HG02623 (cell line): ENCODE measurements at regions not wholly inside any gene's neighbourhood (a gene's known extent, or its start where the extent isn't known, plus 50 kb on each side); places are given as distances from the start of the nearest gene placed in this dataset.

Experiments
- ATAC-seq: cut with Tn5 transposase; IDR thresholded peaks from one replicate; pipeline ENCODE4 v1.9.1; 2021; ENCODE audit warnings: moderate library complexity; ENCODE audit not compliant: unreplicated experiment

DNA sequence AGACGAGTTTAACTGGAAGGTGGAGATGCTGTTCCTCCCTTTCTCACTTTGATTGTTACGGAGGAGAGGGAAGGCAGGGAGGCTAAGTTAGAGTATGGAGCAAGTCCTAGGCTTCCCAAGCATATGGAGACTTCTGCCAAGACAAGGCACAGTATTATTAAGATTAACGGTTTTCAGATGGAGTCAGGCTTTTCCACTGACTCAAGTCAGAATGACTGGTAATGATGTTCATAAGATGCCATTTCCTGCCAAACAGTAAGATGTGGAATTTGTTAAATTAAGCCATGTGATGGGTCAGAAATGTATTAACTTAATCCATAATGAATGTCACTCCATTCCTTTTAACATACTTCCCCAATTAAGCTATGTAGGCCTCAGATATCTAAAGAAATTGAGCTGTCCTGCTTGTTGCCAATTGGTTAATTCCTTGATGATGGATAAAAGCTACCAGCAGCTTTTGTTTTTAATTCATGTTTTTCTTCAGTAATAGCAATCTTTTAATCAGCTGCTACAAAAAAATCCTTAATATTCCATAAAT, 383.7 kb downstream of the ZNF521 start:
- ATAC-seq = no peak

DNA sequence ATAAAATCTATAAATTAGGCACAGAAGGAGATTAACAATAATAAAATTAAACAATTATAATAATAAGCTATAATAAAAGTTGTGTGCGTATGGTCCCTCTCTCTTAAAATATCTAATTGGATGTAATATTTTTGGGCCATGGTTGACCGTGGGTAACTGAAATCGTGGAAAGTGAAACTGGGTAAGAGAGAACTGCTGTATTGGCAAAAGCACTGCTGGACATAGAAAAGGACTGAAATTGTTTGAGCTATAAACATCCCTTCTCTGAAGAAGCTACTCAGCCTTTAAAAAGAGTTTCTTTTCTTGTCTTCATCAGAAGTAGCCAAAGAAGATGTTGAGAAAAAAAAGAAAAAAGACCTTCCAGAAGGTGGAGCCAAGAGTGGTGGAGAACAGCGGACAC, 379.4 kb downstream of the ZNF521 start:
- no peak for ATAC-seq

DNA sequence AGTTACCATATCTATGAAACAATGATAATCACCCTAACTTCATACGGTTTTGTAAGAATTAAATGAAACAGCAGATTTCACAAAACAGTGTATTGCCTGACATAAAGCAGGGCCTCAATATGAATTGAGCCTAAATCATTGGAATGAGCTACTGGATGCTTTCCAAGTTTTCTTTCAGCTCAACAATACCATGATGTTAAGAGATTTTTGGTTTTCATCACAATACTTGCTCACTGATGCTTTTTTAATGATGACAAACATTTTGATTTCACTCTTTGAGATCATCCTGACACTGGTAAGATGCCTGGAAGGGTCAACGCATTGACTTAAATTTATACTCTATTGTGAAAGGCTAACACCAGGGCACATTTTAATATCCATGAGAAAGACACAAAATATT, 377.5 kb downstream of the ZNF521 start:
- no peak for ATAC-seq

DNA sequence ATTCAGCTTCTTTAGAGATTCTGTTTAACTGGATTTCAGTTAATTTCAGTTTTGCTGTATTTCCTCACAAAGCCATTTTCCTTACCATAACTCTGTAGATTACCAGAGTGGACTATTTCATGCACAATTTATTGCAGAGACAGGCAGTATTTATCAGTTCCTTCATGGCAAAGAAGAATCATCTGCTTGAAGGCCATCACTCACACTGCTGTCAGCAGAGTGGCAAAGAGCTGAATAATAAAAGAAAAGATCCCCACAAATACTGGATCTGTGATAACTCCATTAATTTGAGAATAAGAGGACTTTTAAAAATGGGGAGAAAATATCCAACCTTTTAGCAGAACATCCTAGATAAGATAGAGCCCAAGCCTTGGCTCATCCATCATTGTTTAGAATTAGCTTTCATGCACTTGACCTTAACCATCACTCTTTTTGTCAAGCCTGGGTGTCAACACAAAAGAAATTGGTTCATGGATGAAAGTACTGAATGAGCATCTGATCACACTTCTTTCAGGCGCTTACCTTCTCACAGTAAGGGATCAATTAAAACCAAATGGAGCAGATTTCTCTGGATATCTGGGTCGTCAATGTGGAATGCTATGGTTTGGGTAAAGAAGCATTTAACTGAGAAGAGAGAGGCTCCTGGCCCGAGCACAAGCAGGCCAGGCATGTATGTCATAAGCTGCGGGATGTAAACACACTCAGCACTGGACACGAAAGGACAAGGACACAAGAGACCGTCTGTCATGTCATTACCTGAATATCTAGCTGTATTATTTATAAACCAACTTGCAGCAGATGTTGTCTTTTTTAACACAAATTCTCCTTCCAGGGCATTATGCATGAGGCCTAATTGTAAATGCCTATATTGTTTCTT, 376.2 kb downstream of the ZNF521 start:
- ATAC-seq = no peak

DNA sequence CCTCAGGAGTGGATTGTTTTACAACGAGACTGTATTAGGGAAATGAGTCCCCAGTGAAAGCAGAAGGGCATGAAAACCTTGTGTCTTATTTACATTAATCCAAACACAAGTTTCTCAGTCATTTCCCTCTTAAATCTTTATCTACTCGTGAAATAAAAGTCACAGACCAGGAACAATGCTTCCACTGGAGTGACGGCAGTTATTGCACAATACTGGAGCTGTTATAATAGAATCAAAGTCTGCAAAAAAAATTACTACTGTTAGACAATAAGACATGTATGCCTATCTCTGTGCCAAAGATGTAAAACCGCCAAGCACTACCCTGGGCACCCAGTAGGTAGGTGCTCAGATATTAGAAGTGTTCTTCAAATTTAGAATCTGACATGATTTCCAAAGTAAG, 375.5 kb downstream of the ZNF521 start:
- no peak for ATAC-seq

DNA sequence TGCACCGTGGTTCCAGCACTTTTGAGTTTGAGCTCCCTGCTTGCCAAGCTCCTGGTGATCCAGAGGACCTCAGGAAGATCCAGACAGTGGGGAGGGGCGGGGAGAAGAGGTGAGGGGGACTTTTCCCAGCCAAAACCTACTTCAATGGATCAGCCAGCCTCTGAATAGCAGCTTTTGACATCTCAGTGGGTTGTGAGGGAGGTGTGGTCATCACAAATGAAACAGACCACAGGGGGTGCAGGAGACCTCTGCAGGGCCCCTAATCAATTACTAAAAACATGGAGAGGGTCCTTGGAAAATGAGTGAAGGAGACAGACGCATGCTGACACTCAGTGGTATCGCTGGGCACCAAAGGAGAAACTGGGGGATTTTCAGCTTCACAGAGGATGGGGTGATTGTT, 372.7 kb downstream of the ZNF521 start:
- no peak for ATAC-seq

DNA sequence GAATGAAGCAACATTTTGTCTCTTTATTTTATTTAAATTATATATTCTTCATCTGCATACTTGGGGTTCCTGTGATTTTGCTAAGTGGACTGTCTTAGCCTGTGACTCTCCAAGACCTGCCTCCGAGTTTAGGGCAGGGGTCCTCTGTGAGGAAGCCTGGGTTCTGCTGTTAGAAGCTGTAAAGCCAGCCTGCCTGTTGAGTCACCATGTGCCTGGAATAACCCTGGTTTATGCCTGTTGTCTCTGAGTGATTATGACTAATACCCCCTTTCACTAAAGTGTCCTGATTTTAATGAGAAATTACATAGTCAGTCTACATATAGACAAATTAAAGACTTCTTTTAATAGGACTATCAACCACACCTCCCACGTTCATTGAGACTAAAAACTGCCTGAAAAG, 369.1 kb downstream of the ZNF521 start:
- ATAC-seq = no peak

DNA sequence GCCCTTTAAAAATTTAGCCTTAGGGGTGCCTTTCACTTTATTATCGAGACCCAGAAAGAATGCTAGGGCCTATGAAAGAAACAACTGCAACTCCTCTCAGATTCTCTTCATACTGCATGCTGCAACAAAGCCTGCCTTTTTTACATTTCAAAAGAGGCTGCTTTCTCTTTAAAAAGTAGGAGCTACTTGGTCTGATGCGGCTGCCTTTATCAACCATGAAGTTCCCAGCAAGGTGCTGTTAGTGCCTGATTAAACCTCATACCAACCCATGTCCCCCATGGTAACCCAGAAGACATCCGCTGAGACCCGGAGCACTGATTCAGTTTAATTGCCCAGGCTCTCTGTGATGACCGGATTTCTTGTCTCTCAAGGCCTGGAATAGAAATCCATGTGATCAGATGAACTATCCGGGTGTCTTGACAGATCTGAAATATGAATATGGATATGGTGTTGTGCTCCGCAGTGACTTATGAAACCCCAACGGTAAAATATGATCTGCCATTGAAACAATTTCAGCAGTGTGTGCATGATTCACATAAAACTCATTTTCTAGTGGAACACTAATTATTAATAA, 368.3 kb downstream of the ZNF521 start:
- no peak for ATAC-seq

DNA sequence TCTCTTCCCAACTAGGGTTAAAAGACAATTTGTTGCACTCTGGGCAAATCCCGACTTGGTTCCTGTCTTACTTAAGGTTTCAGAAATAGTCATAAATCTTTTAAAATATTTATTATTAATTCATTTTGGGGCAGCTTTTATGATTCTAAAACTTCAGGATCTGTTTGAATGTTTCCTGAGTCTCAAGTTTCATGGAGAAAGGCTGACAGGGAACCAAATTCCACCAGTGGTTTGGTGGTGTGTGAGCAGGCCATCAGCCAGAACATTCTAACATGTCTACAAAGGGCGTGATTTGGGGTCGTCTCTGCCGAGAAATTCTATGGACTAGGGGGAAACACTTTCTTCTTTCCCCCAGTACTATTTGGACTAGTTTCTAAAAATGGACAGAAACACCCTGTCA, 366.4 kb downstream of the ZNF521 start:
- ATAC-seq = no peak

DNA sequence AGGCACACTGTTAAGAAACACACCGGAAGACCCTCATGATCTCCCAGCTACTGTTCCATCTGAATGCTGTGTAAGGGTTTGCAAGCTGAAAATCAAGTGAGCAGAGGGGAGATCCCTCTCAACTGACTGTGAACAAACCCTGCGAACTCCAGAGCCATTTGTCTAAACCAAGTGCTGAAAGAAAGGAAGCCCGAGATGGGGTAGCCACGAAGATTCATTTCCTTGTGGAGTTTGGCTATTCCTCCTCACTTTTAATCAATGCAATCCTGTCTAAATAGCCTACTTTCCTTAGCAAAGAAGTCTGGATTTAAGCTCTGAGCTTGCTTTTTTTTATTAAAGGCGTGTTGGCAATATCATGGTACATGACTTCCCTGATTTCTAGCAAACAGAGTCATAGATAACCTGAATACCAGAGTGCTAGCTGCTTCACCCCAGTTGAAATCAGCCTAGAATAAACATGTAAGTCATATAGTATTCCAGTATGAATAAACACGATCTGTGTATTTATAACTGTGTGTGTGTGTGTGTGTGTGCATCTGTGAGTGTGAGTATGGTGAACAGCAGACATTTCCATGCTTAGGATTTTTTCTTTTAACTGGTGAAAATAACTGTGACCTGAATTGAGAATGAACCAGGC, 365.2 kb downstream of the ZNF521 start:
- no peak for ATAC-seq

DNA sequence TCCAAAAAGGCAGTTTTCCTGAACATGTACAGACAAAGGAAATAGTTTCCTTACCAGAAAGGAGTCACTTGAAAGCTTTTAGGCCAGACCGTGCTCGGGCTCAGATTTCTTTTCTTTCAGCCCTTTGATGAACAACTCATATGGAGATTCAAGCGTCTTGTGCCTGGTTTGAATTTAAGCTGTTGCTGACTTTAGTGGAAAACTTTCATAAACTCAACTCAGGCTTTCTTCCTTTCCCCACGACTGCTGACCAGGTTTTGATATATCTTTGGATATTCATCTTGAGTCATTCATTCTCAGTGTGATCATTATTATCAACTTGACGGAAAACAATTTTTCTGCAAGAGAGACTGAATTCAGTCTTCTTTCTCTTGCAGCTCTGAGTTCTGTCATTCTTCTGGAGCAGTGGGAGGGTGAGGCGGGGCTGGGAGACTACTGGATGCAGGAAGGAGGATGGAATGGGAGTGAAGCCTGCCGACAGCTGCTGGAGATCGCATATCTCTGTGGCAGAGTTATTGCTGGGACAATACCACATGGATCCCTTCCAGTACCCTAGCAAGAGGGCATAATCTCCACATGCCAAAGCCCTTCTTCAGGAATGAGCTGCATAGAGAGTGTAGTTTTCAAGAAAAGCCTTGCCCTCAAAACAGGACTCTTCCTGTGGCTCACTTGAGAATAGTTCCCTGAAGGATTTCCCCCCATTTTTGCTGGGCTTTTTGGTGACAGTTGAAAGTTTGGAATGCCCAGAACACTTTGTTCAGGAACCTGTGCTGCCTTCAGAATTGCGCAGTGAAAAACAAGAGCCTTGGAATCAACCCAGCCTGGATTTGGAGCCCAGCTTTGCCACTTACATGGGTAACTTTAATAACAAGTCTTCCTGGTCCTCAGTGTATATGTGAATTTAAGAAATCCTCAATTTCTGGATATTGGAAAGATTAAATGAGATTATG, 364.4 kb downstream of the ZNF521 start:
- ATAC-seq = no peak

DNA sequence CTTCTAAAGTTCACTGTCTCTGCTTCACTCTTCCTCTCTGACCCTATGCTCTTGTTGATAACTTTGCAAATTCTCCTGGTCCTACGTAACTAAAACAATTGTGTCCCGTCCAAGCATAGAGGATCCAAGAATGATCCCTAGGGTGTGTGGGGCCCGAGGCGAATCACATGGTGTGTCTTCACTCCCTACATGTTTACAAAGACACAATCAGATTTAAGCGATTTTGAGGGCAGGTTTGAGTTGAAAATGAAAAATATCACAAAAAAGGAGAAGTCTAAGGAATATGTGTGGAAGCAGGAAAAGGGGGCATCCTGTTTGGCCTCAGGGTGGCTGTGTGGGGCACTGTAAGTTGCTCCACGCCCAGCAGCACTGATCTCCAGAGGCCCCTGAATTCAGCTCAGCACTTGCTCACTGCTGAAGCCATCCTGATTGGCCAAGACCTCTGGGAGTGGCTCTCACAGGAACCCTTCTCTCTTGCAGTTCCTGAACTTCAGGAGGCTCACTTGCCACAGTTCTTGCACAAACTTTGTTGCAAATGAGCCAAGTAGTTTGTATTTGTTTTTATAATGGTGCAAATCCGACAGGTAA, 363.6 kb downstream of the ZNF521 start:
- ATAC-seq = no peak

DNA sequence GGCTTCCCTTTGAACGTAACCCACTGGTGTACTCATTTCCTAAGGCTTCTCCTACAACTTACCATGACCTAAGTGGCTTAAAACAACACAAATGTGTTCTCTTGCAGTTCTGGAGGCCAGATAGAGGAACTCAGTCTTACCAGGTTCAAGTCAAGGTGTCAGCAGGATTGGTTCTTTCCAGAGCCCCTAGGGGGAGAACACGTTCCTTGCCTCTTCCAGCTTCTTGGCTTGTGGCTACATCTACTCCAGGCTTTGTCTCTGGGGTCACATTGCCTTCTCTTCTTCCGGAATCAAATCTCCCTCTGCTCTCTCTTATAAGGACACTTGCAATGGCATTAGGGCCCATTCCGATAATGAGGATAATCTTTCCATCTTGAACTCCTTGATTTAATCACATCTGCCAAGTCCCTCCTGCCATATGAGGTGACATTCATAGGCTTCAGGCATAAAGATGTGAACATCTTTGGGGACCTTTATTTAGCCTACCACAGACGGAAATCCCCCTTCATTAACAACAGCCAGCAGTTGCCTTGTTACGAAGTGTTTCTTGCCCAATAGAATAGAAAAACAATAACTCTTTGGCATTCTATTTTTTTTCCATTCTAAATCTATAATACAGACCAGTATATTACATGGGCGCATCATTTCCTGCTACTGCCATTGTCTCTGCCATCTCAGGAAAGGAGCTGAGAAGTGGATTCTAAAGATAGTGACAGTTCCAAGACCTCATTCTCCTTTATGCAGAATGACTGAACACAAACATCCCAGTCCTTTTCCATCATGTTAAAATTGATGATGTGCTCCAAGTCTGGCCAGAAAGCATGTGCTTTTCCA, 362.0 kb downstream of the ZNF521 start:
- no peak for ATAC-seq

DNA sequence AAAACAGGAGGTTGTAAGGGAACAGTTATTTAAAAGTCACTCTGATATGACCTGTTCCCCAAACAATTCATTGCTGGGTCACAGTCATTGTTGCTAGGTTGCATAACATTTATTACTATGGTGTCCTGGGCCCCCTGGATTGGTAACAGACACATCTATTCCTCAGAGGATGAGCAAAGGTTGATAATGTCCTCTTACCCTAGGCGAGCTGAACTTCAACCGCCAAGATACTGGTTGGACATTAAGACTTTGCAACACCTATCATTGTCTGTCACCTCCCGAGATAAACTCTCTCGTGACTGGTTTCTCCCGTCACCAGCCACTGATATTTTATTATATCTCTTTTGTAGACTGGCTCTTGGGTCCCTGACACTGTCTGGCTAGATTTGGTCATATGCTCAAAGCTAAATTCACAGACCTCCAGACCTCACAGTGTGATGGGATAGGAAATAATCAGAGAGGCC, 361.3 kb downstream of the ZNF521 start:
- ATAC-seq = no peak

DNA sequence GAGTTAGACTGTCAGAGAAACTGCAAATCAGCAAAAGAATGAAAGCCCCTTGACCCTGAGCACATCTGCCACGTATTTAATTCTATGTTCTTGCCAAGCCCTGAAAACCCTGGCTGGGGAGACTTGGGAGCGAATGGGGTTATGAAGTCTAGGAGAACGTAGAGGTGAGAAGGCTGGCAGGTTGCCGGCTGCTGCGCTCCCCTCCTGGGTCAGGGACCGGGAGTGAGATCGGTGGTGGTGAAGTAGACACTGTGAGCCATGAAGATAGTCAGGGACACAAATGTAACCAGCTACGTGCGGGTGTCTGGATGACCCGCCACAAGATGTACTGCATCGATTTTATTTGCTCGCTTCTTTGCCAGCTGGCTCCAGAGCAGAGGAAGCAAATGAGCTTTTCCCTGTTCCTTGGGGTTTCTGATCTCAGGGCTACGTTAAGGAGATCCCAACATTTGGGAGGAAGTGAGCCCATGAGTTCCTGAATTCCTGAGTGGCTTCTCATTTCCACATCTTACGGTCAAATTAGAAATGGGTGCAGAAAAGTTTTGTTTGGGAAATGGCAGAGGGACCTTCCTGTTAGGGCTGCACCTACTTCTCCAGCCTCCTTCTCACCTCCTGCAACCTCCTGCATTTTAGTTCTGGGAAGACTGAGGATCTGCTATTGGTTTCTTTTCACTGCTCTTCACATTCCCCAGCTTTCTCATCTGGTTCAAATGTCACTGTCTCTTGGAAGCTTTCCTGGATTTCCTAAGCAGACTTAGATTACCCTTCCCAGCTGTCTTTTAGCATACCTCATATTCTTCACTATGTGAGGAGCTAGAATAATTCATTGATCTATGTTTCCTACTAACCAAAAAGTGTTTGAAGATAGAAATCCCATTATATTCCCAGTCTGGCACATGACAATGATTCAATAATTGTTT, 360.6 kb downstream of the ZNF521 start:
- ATAC-seq = no peak

DNA sequence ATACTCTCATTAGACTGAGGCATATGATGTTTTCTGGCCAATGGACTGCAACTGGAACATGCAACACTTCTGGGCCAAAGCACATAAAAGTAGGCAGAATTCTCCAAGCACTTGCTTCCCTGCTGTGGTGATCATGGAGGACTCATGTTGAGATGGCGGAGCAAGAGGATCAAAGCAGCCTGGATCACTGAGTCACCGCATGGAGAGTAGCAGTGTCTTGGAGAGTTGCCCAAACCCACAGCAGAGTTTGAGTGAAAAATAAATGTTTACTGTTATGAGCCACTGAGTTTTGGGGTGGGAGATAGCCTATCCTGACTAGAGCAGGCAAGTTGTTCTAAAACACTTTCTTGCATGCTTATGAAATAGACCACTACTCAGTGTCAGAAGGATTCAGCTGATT, 359.5 kb downstream of the ZNF521 start:
- ATAC-seq = no peak

DNA sequence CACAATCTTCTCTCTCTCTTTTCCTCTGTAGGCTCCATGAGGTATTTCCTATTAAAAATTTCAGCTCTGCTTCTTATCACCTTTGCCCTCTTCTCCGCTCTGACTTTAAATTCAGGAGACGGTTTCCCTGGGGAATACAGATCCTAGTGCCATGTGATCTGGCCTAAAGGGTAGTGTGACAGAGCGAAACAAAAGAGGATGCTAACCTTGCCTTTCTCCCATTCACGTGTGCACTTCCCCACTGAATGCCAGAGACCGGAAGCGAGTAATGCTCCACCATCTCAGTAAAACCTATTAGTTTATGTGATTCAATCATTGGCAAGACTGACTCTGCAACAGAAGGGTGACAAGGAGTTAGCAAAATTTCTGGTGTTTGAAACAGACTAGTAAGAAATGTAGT, 358.3 kb downstream of the ZNF521 start:
- no peak for ATAC-seq

DNA sequence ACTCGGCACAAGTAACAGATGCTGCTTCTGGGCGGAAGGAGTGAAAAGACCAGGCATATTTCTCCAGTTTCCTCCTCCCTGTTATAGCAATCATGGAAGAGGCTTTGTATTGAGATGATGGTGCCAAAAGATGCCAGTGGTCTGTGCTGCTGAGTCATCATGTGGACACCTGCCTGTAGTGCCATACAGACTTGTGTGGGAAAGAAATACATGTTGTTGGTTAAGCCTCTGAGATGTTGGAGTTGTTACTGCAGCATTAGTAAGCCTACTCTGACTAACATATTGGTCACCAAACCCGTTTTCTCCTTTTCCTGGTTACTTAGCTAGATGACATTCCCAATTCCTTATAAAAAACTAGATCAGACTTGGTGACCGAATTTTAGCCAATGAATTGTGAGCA, 356.9 kb downstream of the ZNF521 start:
- no peak for ATAC-seq
